GM12878 (cell line): ENCODE measurements at regions not wholly inside any gene's neighbourhood (a gene's known extent, or its start where the extent isn't known, plus 50 kb on each side); places are given as distances from the start of the nearest gene placed in this dataset.

ENCODE experiments used
- CTCF ChIP-seq, 3 experiments: IDR thresholded peaks in 2 of 3; conservative IDR thresholded peaks in 1 of 3; 2 replicates each; pipeline ENCODE4 v1.5.1; 2011; ENCODE audit warnings: low read depth in 3 of 3, low read length in 3 of 3, mild to moderate bottlenecking in 3 of 3, control low read depth in 2 of 3, moderate library complexity in 2 of 3, inconsistent platforms in 1 of 3, mixed read lengths in 1 of 3; ENCODE audit not compliant: control insufficient read depth in 2 of 3, insufficient read depth in 1 of 3; ENCODE audit errors: extremely low read depth in 1 of 3
- GABPA ChIP-seq: IDR thresholded peaks from 2 replicates; pipeline ENCODE4 v1.6.1; 2014; ENCODE audit warnings: antibody characterized with exemption, low read depth, mild to moderate bottlenecking, inconsistent platforms

- no peak for TF ChIP-seq GABPA
- no peak for TF ChIP-seq CTCF (IDR thresholded peaks at IDR 0.05 in 2 of 3, conservative IDR thresholded peaks at IDR 0.05 in 1 of 3; ENCODE audit: control insufficient read depth in 2 of 3, extremely low read depth in 1 of 3, insufficient read depth in 1 of 3, low read depth in 3 of 3, low read length in 3 of 3)
Observed at GRCh38 chr14:56379956-56380355, 199.6 kb upstream of the TMEM260 start.
